ENCODE measurements at regions not wholly inside any gene's neighbourhood (a gene's known extent, or its start where the extent isn't known, plus 50 kb on each side); places are given as distances from the start of the nearest gene placed in this dataset.

- TF ChIP-seq POLR2AphosphoS5 (IDR thresholded peaks at IDR 0.05) (no peak), MXI1 (conservative IDR thresholded peaks at IDR 0.05; ENCODE audit: poor library complexity, severe bottlenecking) (no peak)
- TF ChIP-seq, protein P1, sequence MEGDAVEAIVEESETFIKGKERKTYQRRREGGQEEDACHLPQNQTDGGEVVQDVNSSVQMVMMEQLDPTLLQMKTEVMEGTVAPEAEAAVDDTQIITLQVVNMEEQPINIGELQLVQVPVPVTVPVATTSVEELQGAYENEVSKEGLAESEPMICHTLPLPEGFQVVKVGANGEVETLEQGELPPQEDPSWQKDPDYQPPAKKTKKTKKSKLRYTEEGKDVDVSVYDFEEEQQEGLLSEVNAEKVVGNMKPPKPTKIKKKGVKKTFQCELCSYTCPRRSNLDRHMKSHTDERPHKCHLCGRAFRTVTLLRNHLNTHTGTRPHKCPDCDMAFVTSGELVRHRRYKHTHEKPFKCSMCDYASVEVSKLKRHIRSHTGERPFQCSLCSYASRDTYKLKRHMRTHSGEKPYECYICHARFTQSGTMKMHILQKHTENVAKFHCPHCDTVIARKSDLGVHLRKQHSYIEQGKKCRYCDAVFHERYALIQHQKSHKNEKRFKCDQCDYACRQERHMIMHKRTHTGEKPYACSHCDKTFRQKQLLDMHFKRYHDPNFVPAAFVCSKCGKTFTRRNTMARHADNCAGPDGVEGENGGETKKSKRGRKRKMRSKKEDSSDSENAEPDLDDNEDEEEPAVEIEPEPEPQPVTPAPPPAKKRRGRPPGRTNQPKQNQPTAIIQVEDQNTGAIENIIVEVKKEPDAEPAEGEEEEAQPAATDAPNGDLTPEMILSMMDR (IDR thresholded peaks at IDR 0.05; ENCODE audit: poor library complexity, severe bottlenecking) = no peak
These were observed 856.8 kb downstream of the CDH9 start for GRCh38 chr5:26181582-26181981.
